Nephron (organoid): ENCODE measurements at regions not wholly inside any gene's neighbourhood (a gene's known extent, or its start where the extent isn't known, plus 50 kb on each side); places are given as distances from the start of the nearest gene placed in this dataset.

Experiments
- H3K27ac Mint-ChIP-seq, 3 experiments: 2 replicates each; pipeline ENCODE4 v1.8.0; 2020; ENCODE audit warnings: mixed read lengths in 3 of 3, mild to moderate bottlenecking in 2 of 3, moderate library complexity in 1 of 3
- H3K27me3 Mint-ChIP-seq: 2 replicates; pipeline ENCODE4 v1.8.0; 2021; ENCODE audit warnings: low read depth, mild to moderate bottlenecking, moderate library complexity, mixed read lengths
- H3K36me3 Mint-ChIP-seq: 2 replicates; pipeline ENCODE4 v1.8.0; 2020; ENCODE audit warnings: low read depth, mixed read lengths
- H3K4me1 Mint-ChIP-seq: 2 replicates; pipeline ENCODE4 v1.8.0; 2020; ENCODE audit warnings: mixed read lengths
- H3K4me3 Mint-ChIP-seq, 3 experiments: 2 replicates each; pipeline ENCODE4 v1.8.0; 2020; ENCODE audit warnings: mild to moderate bottlenecking in 3 of 3, mixed read lengths in 3 of 3, moderate library complexity in 2 of 3
- H3K9me3 Mint-ChIP-seq: 2 replicates; pipeline ENCODE4 v1.8.0; 2020; ENCODE audit warnings: mixed read lengths
- TF ChIP-seq, protein P1 (sequence below), 3 experiments: fragments of 200-600 bp; sonication (generic); IDR thresholded peaks; one replicate each; pipeline ENCODE4 v1.5.0; 2021; ENCODE audit warnings: antibody characterized with exemption in 3 of 3; ENCODE audit not compliant: unreplicated experiment in 3 of 3

- no peaks in the 10 kb centered on the region for H3K36me3 Mint-ChIP-seq
- TF ChIP-seq, protein P1, sequence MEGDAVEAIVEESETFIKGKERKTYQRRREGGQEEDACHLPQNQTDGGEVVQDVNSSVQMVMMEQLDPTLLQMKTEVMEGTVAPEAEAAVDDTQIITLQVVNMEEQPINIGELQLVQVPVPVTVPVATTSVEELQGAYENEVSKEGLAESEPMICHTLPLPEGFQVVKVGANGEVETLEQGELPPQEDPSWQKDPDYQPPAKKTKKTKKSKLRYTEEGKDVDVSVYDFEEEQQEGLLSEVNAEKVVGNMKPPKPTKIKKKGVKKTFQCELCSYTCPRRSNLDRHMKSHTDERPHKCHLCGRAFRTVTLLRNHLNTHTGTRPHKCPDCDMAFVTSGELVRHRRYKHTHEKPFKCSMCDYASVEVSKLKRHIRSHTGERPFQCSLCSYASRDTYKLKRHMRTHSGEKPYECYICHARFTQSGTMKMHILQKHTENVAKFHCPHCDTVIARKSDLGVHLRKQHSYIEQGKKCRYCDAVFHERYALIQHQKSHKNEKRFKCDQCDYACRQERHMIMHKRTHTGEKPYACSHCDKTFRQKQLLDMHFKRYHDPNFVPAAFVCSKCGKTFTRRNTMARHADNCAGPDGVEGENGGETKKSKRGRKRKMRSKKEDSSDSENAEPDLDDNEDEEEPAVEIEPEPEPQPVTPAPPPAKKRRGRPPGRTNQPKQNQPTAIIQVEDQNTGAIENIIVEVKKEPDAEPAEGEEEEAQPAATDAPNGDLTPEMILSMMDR (IDR thresholded peaks at IDR 0.05; ENCODE audit: unreplicated experiment in 3 of 3) = no peak
These were observed 257.6 kb upstream of the ZMIZ1 start for GRCh38 chr10:78811174-78811573.

DNA sequence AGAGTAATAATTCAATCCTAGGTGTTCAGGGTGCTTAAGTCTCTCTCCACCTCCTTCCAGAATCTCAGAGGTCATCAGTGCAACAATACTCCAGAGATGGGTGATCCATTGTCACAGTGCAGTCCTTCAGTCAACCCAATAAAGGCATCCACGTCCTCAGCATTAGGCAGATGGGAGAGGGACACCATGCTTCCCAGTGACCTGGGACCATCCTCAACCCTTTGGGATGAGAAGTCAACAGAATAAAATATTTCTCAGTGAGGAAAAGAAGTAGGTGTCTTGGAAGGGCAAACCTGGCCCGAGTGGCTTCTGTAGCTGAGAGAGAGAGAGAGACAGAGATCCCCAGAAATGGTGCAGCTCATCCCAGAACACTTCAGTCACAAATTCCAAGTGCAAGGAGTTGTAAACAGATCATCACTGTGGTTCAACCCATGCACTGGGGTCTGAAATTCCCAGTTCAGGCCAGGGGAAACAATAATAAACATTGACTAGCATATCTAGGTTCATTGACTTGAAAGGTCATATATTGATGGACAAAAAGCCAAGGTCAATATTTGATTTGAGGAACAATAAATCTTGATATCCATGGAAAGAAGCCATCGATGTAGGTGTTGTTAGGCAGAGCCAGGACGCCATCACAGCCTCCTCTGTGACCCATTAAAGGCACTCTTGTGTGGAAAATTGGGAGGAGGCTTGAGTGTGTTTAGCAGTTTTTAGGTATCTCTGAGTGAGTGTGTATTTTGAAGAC, 256.0 kb upstream of the ZMIZ1 start:
- no peak overlapping the region for H3K27ac Mint-ChIP-seq
- H3K9me3 Mint-ChIP-seq = no peaks in the 10 kb centered on the region
- H3K36me3 Mint-ChIP-seq = no peaks in the 10 kb centered on the region
- TF ChIP-seq, protein P1 (IDR thresholded peaks at IDR 0.05; ENCODE audit: unreplicated experiment in 3 of 3) = no peak
- no peaks in the 10 kb centered on the region for H3K27me3 Mint-ChIP-seq
- H3K4me1 Mint-ChIP-seq = peaks cover 21% of the 10 kb centered on the region
- H3K4me3 Mint-ChIP-seq = no peak overlapping the region

More at GRCh38 chr10:78811174-78811573, 257.6 kb upstream of the ZMIZ1 start:
- Mint-ChIP-seq H3K4me3 (no peak overlapping the region), H3K27me3 (no peaks in the 10 kb centered on the region), H3K9me3 (no peaks in the 10 kb centered on the region), H3K4me1 (peaks cover 24% of the 10 kb centered on the region), H3K27ac (no peak overlapping the region)

DNA sequence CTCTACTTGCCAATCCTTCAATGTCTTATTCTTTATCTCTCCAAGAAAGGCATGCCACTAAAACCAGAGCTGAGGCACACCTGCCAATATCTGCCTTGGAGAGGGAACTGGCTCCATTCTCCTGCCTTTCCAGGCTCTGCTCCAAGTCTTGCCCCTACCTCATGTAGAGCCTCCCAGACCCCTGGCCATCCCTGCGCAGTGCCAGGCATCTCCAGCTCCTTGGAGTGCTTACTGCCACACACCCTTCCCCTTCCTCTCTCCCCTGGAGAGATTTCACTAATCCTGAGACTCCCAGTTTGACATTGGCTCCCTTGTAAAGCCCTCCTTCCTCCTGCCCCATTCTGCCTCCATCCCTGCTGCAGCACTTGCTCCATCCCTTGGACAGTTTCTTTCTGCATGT, 255.2 kb upstream of the ZMIZ1 start:
- Mint-ChIP-seq H3K4me1 (peaks cover 15% of the 10 kb centered on the region), H3K4me3 (no peak overlapping the region), H3K27ac (peak overlapping the region in 1 of 3 experiments; percentile 0), H3K9me3 (no peaks in the 10 kb centered on the region), H3K36me3 (no peaks in the 10 kb centered on the region), H3K27me3 (no peaks in the 10 kb centered on the region)
- TF ChIP-seq, protein P1 (IDR thresholded peaks at IDR 0.05; ENCODE audit: unreplicated experiment in 3 of 3) = no peak

DNA sequence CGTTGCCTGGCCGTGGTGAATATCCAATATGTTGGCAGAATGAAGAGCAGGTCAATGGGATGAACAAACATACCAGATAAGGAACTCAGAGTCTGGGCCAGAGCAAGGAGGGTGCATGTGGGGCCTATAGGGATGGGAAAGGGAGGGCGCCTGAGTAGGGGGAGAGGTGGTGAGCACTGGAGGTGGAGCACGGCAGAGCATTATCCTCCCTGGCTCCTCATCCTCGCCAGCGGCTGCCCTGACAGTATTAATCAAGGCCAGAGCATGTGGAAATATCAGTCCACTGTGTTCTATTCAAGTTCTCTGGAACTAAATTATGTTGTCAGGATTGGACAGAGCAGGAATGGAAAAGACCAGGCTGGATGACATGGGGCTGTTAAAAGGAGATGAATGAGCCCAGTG, 254.8 kb upstream of the ZMIZ1 start:
- peaks cover 15% of the 10 kb centered on the region for H3K4me1 Mint-ChIP-seq
- H3K36me3 Mint-ChIP-seq = no peaks in the 10 kb centered on the region
- H3K4me3 Mint-ChIP-seq = no peak overlapping the region
- TF ChIP-seq, protein P1 (IDR thresholded peaks at IDR 0.05; ENCODE audit: unreplicated experiment in 3 of 3) = no peak
- H3K27me3 Mint-ChIP-seq = no peaks in the 10 kb centered on the region
- no peaks in the 10 kb centered on the region for H3K9me3 Mint-ChIP-seq
- H3K27ac Mint-ChIP-seq = peak overlapping the region in 1 of 3 experiments; percentile 0

DNA sequence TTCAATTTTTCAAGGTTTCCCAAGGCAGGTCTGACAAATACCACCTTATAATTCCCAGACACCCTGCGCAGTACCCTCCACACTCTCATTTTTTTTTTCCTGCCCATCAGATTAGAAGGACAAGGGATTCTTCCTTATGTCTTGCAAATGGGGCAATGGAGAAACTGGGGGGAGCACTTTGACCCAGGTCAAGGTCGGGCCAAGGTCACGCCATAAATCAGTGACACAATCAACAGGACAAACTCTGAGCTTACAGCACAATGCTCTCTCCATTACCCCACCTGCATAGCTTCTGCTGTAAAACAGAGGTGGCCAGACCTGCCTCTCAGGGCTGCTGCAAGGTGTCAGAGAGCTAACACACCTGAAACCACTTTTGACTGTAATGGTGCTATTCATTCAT, 254.4 kb upstream of the ZMIZ1 start:
- Mint-ChIP-seq H3K27ac (no peak overlapping the region), H3K36me3 (no peaks in the 10 kb centered on the region), H3K4me3 (no peak overlapping the region), H3K4me1 (peaks cover 17% of the 10 kb centered on the region), H3K27me3 (no peaks in the 10 kb centered on the region), H3K9me3 (no peaks in the 10 kb centered on the region)
- TF ChIP-seq, protein P1 (IDR thresholded peaks at IDR 0.05; ENCODE audit: unreplicated experiment in 3 of 3) = no peak
